ENCODE measurements at regions not wholly inside any gene's neighbourhood (a gene's known extent, or its start where the extent isn't known, plus 50 kb on each side); places are given as distances from the start of the nearest gene placed in this dataset.
"Not testable (repeated sequence)": the region's sequence is repeated elsewhere in the genome, so short reads cannot be mapped to it uniquely, and the experiment has no call there.

GRCh38 chr9:6149315-6149714 is 66.3 kb upstream of the IL33 start:
- Mint-ChIP-seq H3K9me3 (ENCODE audit: unreplicated experiment) (peaks cover 11% of the 10 kb centered on the region), H3K4me1 (ENCODE audit: insufficient read depth, unreplicated experiment) (peaks cover 18% of the 10 kb centered on the region), H3K27ac (ENCODE audit: low read depth, unreplicated experiment) (no peak overlapping the region), H3K4me3 (ENCODE audit: unreplicated experiment) (no peak overlapping the region), H3K27me3 (ENCODE audit: insufficient read depth, unreplicated experiment) (no peaks in the 10 kb centered on the region), H3K36me3 (ENCODE audit: insufficient read depth, unreplicated experiment) (no peaks in the 10 kb centered on the region)
- CTCF ChIA-PET: interaction anchor here (1.5 kb wide), 1 partner anchor 264 kb away, joined by 4 read pairs; no protein-coding TSS in a partner anchor
- BruUV-seq (replicated peaks): no TSS peak
- DNase-seq (ENCODE audit: unreplicated experiment): no peak
- POLR2A ChIA-PET: no interaction called here
- TF ChIP-seq CTCF (IDR thresholded peaks at IDR 0.05; ENCODE audit: unreplicated experiment): no peak
- intact Hi-C loops (cut with micrococcal nuclease): no loop called here

- Mint-ChIP-seq H3K9me3 (ENCODE audit: unreplicated experiment) (peaks cover 11% of the 10 kb centered on the region), H3K36me3 (ENCODE audit: insufficient read depth, unreplicated experiment) (no peaks in the 10 kb centered on the region), H3K4me1 (ENCODE audit: insufficient read depth, unreplicated experiment) (peaks cover 12% of the 10 kb centered on the region), H3K27ac (ENCODE audit: low read depth, unreplicated experiment) (no peak overlapping the region), H3K27me3 (ENCODE audit: insufficient read depth, unreplicated experiment) (no peaks in the 10 kb centered on the region), H3K4me3 (ENCODE audit: unreplicated experiment) (no peak overlapping the region)
- BruUV-seq (replicated peaks): no TSS peak
- ChIA-PET CTCF (no interaction called here), POLR2A (no interaction called here)
- peak; percentile 32 for DNase-seq (ENCODE audit: unreplicated experiment)
- intact Hi-C loops (cut with micrococcal nuclease): no loop called here
- no peak for TF ChIP-seq CTCF (IDR thresholded peaks at IDR 0.05; ENCODE audit: unreplicated experiment)
Measured at GRCh38 chr9:6147846-6148245, 67.8 kb upstream of the IL33 start.

- TF ChIP-seq CTCF (IDR thresholded peaks at IDR 0.05; ENCODE audit: unreplicated experiment): no peak
- Mint-ChIP-seq H3K9me3 (ENCODE audit: unreplicated experiment) (no peaks in the 10 kb centered on the region), H3K27me3 (ENCODE audit: insufficient read depth, unreplicated experiment) (no peaks in the 10 kb centered on the region), H3K4me3 (ENCODE audit: unreplicated experiment) (no peak overlapping the region), H3K36me3 (ENCODE audit: insufficient read depth, unreplicated experiment) (no peaks in the 10 kb centered on the region), H3K4me1 (ENCODE audit: insufficient read depth, unreplicated experiment) (peaks cover 7% of the 10 kb centered on the region), H3K27ac (ENCODE audit: low read depth, unreplicated experiment) (no peak overlapping the region)
- no peak for DNase-seq (ENCODE audit: unreplicated experiment)
- ChIA-PET CTCF (no interaction called here), POLR2A (interaction anchor here (0.6 kb wide), 1 partner anchor 23 kb away, joined by 3 read pairs; no protein-coding TSS in a partner anchor)
- intact Hi-C loops (cut with micrococcal nuclease): no loop called here
- BruUV-seq (replicated peaks): no TSS peak
Measured at GRCh38 chr9:6144947-6145346, 70.7 kb upstream of the IL33 start.

- Mint-ChIP-seq H3K4me3 (ENCODE audit: unreplicated experiment) (no peak overlapping the region), H3K36me3 (ENCODE audit: insufficient read depth, unreplicated experiment) (no peaks in the 10 kb centered on the region), H3K4me1 (ENCODE audit: insufficient read depth, unreplicated experiment) (peaks cover 3% of the 10 kb centered on the region), H3K27ac (ENCODE audit: low read depth, unreplicated experiment) (no peak overlapping the region), H3K9me3 (ENCODE audit: unreplicated experiment) (no peaks in the 10 kb centered on the region), H3K27me3 (ENCODE audit: insufficient read depth, unreplicated experiment) (no peaks in the 10 kb centered on the region)
- CTCF ChIA-PET: interaction anchor here (1.5 kb wide), 1 partner anchor 163 kb away, joined by 4 read pairs; no protein-coding TSS in a partner anchor
- no peak for TF ChIP-seq CTCF (IDR thresholded peaks at IDR 0.05; ENCODE audit: unreplicated experiment)
- intact Hi-C loops (cut with micrococcal nuclease): no loop called here
- no peak for DNase-seq (ENCODE audit: unreplicated experiment)
- BruUV-seq (replicated peaks): no TSS peak
- POLR2A ChIA-PET: no interaction called here
Measured at GRCh38 chr9:6142799-6143454, 72.7 kb upstream of the IL33 start.

GRCh38 chr9:6135780-6136179 is 79.8 kb upstream of the IL33 start:
- BruUV-seq (replicated peaks); H3K4me1 Mint-ChIP-seq (ENCODE audit: insufficient read depth, unreplicated experiment); H3K27me3 Mint-ChIP-seq (ENCODE audit: insufficient read depth, unreplicated experiment); H3K27ac Mint-ChIP-seq (ENCODE audit: low read depth, unreplicated experiment); intact Hi-C loops (cut with micrococcal nuclease); H3K9me3 Mint-ChIP-seq (ENCODE audit: unreplicated experiment); H3K36me3 Mint-ChIP-seq (ENCODE audit: insufficient read depth, unreplicated experiment); CTCF ChIA-PET; POLR2A ChIA-PET; H3K4me3 Mint-ChIP-seq (ENCODE audit: unreplicated experiment); DNase-seq (ENCODE audit: unreplicated experiment): not testable (repeated sequence)
